Prostate gland (tissue), 2 donors: ENCODE measurements at regions not wholly inside any gene's neighbourhood (a gene's known extent, or its start where the extent isn't known, plus 50 kb on each side); places are given as distances from the start of the nearest gene placed in this dataset.

Experiments used
- DNase-seq: peaks from one replicate; pipeline ENCODE4 v3.0.0-alpha.2; 2019; ENCODE audit warnings: low spot score
- H3K27ac ChIP-seq, 2 donors: fragments of 200-600 bp; sonication (generic); 2 replicates each; pipeline ENCODE4 v1.5.1; 2017 to 2019
- H3K27me3 ChIP-seq: fragments of 200-600 bp; sonication (generic); replicated peaks from 2 replicates; pipeline ENCODE4 v1.5.1; 2019; ENCODE audit not compliant: insufficient read depth
- H3K36me3 ChIP-seq, 2 donors: fragments of 200-600 bp; sonication (generic); 1 replicate in 1 of 2; 2 replicates in 1 of 2; pipeline versions ENCODE4 v1.5.1 to v1.8.1; 2017 to 2019
- H3K4me1 ChIP-seq: fragments of 200-600 bp; sonication (generic); replicated peaks from 2 replicates; pipeline ENCODE4 v1.5.1; 2019
- H3K4me3 ChIP-seq, 2 donors: fragments of 200-600 bp; sonication (generic); 2 replicates each; pipeline ENCODE4 v1.5.1; 2017 to 2019
- H3K9me3 ChIP-seq: fragments of 200-600 bp; sonication (generic); 2 replicates; pipeline ENCODE4 v1.5.1; 2017
- POLR2A ChIP-seq: fragments of 450-650 bp; IDR thresholded peaks from one replicate; pipeline ENCODE4 v1.6.1; 2016; ENCODE audit warnings: antibody characterized with exemption, mild to moderate bottlenecking
- POLR2AphosphoS5 ChIP-seq: sonication (generic); formaldehyde crosslinking; IDR thresholded peaks from one replicate; pipeline ENCODE4 v1.6.1; 2017; ENCODE audit warnings: antibody characterized with exemption
- WGBS: methylation state at CpG from one replicate; pipeline ENCODE4 v1.1.5; 2018; 5-methylcytosine and 5-hydroxymethylcytosine counted together
- intact Hi-C: fragments of 100-400 bp; cut with DNase I; formaldehyde crosslinking; loops from one replicate; pipeline ENCODE4 v1.14.2; 2022
- TF ChIP-seq, protein P1 (sequence below), 4 experiments: fragments of 200-600 bp in 2 of 4; fragments of 450-650 bp in 2 of 4; sonication (generic) in 2 of 4; IDR thresholded peaks; 1 replicate in 3 of 4; 2 replicates in 1 of 4; pipeline ENCODE4 v1.5.1; 2016 to 2019; ENCODE audit warnings: antibody characterized with exemption in 4 of 4, mild to moderate bottlenecking in 2 of 4, moderate library complexity in 2 of 4

DNA sequence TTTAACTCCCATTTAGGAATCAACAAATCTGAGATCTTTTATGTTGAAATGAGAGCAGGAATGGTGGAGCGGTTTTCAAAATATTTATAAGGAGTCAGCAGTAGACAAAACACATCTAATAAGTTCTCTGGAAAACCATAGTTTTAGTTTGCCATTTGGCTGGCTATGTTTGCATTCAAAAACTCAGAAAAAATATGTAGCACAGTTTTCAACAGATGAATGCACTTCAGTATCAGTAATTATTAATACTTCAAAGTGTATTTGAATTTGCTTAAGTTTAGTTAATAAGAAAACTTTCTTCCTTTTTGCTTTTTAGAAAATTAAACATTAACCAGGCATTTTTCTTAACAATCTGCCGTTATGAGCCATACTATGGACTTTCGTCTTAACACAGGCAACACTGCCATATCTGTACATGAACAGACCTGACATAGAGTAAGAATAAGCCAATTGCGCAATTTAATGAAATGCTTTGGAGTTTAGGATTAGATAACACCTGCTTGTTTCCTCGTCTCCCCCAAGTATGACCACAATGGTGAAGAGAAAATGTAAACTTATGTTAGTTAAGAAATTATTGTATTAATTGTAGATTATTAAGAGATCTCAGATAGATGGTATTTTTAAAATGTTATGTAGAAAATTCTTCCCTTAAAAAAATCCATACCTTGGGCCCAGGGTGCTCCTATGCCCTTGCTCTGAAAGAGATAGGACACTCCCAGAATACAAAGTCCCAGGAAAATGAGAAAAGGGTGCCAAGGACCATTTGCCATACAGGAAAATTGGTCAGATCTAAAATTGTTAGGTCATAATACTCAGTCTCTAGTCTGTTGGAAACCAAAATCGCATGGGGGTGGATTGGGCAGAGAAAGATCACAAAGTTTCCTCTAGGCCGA lies 552.3 kb upstream of the ARGLU1 start:
- DNase-seq, result no peak
- H3K27ac ChIP-seq, result no peak overlapping the region
- H3K4me1 ChIP-seq, result no peaks in the 10 kb centered on the region
- TF ChIP-seq POLR2A (no peak), POLR2AphosphoS5 (no peak)
- TF ChIP-seq, protein P1, sequence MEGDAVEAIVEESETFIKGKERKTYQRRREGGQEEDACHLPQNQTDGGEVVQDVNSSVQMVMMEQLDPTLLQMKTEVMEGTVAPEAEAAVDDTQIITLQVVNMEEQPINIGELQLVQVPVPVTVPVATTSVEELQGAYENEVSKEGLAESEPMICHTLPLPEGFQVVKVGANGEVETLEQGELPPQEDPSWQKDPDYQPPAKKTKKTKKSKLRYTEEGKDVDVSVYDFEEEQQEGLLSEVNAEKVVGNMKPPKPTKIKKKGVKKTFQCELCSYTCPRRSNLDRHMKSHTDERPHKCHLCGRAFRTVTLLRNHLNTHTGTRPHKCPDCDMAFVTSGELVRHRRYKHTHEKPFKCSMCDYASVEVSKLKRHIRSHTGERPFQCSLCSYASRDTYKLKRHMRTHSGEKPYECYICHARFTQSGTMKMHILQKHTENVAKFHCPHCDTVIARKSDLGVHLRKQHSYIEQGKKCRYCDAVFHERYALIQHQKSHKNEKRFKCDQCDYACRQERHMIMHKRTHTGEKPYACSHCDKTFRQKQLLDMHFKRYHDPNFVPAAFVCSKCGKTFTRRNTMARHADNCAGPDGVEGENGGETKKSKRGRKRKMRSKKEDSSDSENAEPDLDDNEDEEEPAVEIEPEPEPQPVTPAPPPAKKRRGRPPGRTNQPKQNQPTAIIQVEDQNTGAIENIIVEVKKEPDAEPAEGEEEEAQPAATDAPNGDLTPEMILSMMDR (IDR thresholded peaks at IDR 0.05), result no peak
- no peaks in the 10 kb centered on the region for H3K27me3 ChIP-seq
- H3K4me3 ChIP-seq, result no peak overlapping the region
- no peaks in the 10 kb centered on the region for H3K36me3 ChIP-seq
- intact Hi-C loops, result loop anchor here (10.0 kb wide), 2 partner anchors 205 to 485 kb away; no protein-coding TSS in a partner anchor
- no peaks in the 10 kb centered on the region for H3K9me3 ChIP-seq
- WGBS, result 78% methylated on average over 7 of the region's 7 CpGs

- H3K4me3 ChIP-seq, result no peak overlapping the region
- no peak overlapping the region for H3K27ac ChIP-seq
- H3K36me3 ChIP-seq, result no peaks in the 10 kb centered on the region
- no peaks in the 10 kb centered on the region for H3K27me3 ChIP-seq
- no peaks in the 10 kb centered on the region for H3K4me1 ChIP-seq
- H3K9me3 ChIP-seq, result no peaks in the 10 kb centered on the region
- WGBS, result 73% methylated on average over 5 of the region's 5 CpGs
- no peak for DNase-seq
- intact Hi-C loops, result no loop called here
- TF ChIP-seq, protein P1 (IDR thresholded peaks at IDR 0.05), result no peak
- TF ChIP-seq POLR2A (no peak), POLR2AphosphoS5 (no peak)
Observed at GRCh38 chr13:107118506-107118905, 550.6 kb upstream of the ARGLU1 start.

GRCh38 chr13:107117327-107118012 lies 549.5 kb upstream of the ARGLU1 start:
- WGBS, result 90% methylated on average over 15 of the region's 15 CpGs
- no peak overlapping the region for H3K27ac ChIP-seq
- H3K4me3 ChIP-seq, result no peak overlapping the region
- intact Hi-C loops, result no loop called here
- H3K4me1 ChIP-seq, result no peaks in the 10 kb centered on the region
- no peaks in the 10 kb centered on the region for H3K9me3 ChIP-seq
- TF ChIP-seq POLR2AphosphoS5 (no peak), POLR2A (no peak)
- TF ChIP-seq, protein P1 (IDR thresholded peaks at IDR 0.05), result no peak
- no peaks in the 10 kb centered on the region for H3K36me3 ChIP-seq
- no peak for DNase-seq
- no peaks in the 10 kb centered on the region for H3K27me3 ChIP-seq

DNA sequence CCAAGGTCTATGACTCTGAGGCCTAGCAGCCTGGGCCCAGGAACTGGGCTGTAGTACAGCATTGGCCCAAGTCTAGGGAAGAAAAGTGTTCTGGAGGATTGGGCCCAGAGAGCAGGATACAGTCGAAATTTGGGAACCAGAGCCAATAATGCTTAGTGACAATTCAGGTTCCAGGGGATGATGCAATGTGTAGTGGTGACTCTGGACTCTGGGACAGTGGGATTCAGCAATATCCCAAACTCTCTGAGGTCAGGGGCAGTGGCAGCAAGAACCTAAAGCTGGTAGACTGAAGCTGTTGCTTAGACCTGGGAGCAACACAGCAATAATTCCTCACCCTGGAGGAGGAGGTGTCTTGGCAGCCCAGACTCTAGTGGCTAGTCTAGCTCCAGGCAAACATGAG lies 545.5 kb upstream of the ARGLU1 start:
- Histone ChIP-seq H3K9me3 (no peaks in the 10 kb centered on the region), H3K27ac (no peak overlapping the region), H3K27me3 (no peaks in the 10 kb centered on the region), H3K4me3 (no peak overlapping the region), H3K36me3 (no peaks in the 10 kb centered on the region), H3K4me1 (no peaks in the 10 kb centered on the region)
- 74% methylated on average over 1 of the region's 1 CpG for WGBS
- DNase-seq, result no peak
- intact Hi-C loops, result no loop called here
- TF ChIP-seq POLR2AphosphoS5 (no peak), POLR2A (no peak)
- TF ChIP-seq, protein P1 (IDR thresholded peaks at IDR 0.05), result no peak
